ENCODE measurements at regions not wholly inside any gene's neighbourhood (a gene's known extent, or its start where the extent isn't known, plus 50 kb on each side); places are given as distances from the start of the nearest gene placed in this dataset.

DNA sequence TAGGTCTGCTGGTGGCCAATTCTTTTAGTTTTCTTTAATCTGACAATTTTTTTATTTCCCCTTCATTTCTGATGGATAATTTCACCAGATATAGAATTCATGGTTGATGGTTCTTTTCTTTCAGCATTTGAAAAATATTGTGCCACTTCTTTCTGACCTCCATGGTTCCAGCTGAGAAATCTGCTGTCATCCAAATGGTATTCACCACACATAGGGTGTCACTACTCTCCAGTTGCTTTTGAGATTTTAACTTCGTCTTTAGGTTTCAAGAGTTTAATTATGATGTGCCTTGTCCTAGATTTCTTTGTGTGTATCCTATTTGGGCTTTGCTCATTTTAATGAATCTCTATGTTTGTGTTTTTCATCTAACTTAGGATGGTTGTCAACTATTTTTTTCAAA lies 488.6 kb upstream of the HS6ST1 start:
- Histone ChIP-seq H3K4me2 (ENCODE audit: low read depth, low read length) (no peak overlapping the region), H3K27me3 (ENCODE audit: control insufficient read depth in 1 of 2, insufficient read depth in 2 of 2, low read length in 2 of 2) (peaks cover 0 to 3% of the 10 kb centered on the region in 2 experiments; a peak in 1 of 5 replicates), H3K27ac (ENCODE audit: extremely low read length, insufficient read depth, low read length) (no peak overlapping the region), H3K9ac (ENCODE audit: insufficient read depth, low read depth, low read length) (no peak overlapping the region), H4K20me1 (ENCODE audit: insufficient read depth, low read length) (no peaks in the 10 kb centered on the region), H3K9me3 (ENCODE audit: low read length) (no peaks in the 10 kb centered on the region), H2AFZ (ENCODE audit: low read length) (no peak overlapping the region), H3K79me2 (ENCODE audit: insufficient read depth, low read length) (no peaks in the 10 kb centered on the region), H3K4me3 (replicated peaks in 1 of 3; ENCODE audit: insufficient read depth in 1 of 3, low read depth in 2 of 3, low read length in 3 of 3) (no peak overlapping the region), H3K36me3 (replicated peaks in 1 of 2; ENCODE audit: control insufficient read depth in 1 of 2, insufficient read depth in 2 of 2, low read length in 2 of 2) (no peaks in the 10 kb centered on the region), H3K4me1 (ENCODE audit: insufficient read depth, low read length) (no peaks in the 10 kb centered on the region)
- intact Hi-C loops (cut with micrococcal nuclease; ENCODE audit: unreplicated experiment) (no loop called here), in situ Hi-C loops (cut with HindIII; ENCODE audit: extremely low pct_ligation_motif_present, low pct_unique_long_range_greater_than_20kb) (no loop called here)
- no TSS peak for BruUV-seq (replicated peaks)
- TF ChIP-seq MEF2D (CRISPR knock-in tag; IDR thresholded peaks at IDR 0.05) (no peak), ZNF317 (CRISPR knock-in tag; IDR thresholded peaks at IDR 0.05) (peak; percentile 93)
- POLR2A ChIA-PET, result no interaction called here
- CTCF ChIA-PET (ENCODE audit: low intra/inter-chr PET ratio, low total read pairs), result no interaction called here
- ATAC-seq (no peak), DNase-seq (ENCODE audit: low spot score) (no peak), FAIRE-seq (no peak)
- WGBS (ENCODE audit: low lambda C conversion rate), result 5% methylated on average over 1 of the region's 1 CpG

DNA sequence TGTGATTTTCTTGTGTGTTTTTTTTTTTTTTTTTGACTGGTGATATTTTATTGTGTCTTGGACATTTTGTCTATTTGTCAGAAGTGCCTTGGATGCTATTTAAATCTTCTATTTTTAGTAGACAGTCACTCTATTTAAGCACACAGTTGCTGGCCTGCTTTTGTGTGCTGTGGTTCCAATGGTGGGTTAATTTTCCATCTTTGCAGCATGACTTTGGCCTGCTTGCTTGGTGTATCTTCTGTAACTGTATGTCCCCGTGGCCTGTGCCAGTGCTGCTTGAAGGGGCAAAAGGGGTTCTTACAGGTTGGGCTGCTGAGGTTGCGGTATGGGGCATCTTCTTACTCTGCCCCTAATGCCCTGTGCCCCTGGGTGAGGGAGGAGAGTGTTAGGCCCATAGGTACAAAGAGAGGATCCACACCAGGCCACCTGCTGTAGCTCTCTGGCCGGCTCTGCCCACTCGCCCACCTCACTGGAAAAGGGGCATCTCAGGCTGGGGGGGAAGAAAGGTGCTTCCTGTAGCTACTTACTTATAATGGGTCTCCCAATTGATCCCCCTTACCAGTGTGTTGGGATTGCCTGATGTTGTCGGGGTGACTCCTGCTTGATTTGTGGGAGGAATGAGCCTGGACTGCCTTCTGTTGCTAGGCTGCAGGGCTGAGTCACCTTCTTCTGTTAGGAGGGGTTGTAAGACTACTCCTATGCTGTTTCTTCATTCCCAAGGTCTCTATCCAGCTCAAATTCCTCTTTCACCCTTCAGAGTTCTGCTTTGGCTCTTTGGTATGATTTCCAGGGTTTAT lies 490.0 kb upstream of the HS6ST1 start:
- H4K20me1 ChIP-seq (ENCODE audit: insufficient read depth, low read length), result no peaks in the 10 kb centered on the region
- H2AFZ ChIP-seq (ENCODE audit: low read length), result no peak overlapping the region
- no peak overlapping the region for H3K4me3 ChIP-seq (replicated peaks in 1 of 3; ENCODE audit: insufficient read depth in 1 of 3, low read depth in 2 of 3, low read length in 3 of 3)
- BruUV-seq (replicated peaks), result no TSS peak
- peaks cover 0 to 3% of the 10 kb centered on the region in 2 experiments; a peak in 1 of 5 replicates for H3K27me3 ChIP-seq (ENCODE audit: control insufficient read depth in 1 of 2, insufficient read depth in 2 of 2, low read length in 2 of 2)
- no peaks in the 10 kb centered on the region for H3K9me3 ChIP-seq (ENCODE audit: low read length)
- no peak overlapping the region for H3K9ac ChIP-seq (ENCODE audit: insufficient read depth, low read depth, low read length)
- in situ Hi-C loops (cut with HindIII; ENCODE audit: extremely low pct_ligation_motif_present, low pct_unique_long_range_greater_than_20kb), result no loop called here
- WGBS (ENCODE audit: low lambda C conversion rate), result 15% methylated on average over 3 of the region's 5 CpGs
- H3K27ac ChIP-seq (ENCODE audit: extremely low read length, insufficient read depth, low read length), result no peak overlapping the region
- DNase-seq (ENCODE audit: low spot score) (no peak), ATAC-seq (no peak), FAIRE-seq (no peak)
- intact Hi-C loops (cut with micrococcal nuclease; ENCODE audit: unreplicated experiment), result no loop called here
- ChIA-PET CTCF (ENCODE audit: low intra/inter-chr PET ratio, low total read pairs) (no interaction called here), POLR2A (no interaction called here)
- H3K36me3 ChIP-seq (replicated peaks in 1 of 2; ENCODE audit: control insufficient read depth in 1 of 2, insufficient read depth in 2 of 2, low read length in 2 of 2), result no peaks in the 10 kb centered on the region
- no peak overlapping the region for H3K4me2 ChIP-seq (ENCODE audit: low read depth, low read length)
- no peaks in the 10 kb centered on the region for H3K79me2 ChIP-seq (ENCODE audit: insufficient read depth, low read length)
- H3K4me1 ChIP-seq (ENCODE audit: insufficient read depth, low read length), result no peaks in the 10 kb centered on the region
- TF ChIP-seq MIER2 (CRISPR knock-in tag; IDR thresholded peaks at IDR 0.05), result no peak
- no peak for TF ChIP-seq ZNF644 (CRISPR knock-in tag; IDR thresholded peaks at IDR 0.05; ENCODE audit: low read depth)
- TF ChIP-seq ZFY (CRISPR knock-in tag; IDR thresholded peaks at IDR 0.05), result no peak
- TF ChIP-seq ATRX (CRISPR knock-in tag; IDR thresholded peaks at IDR 0.05; ENCODE audit: borderline replicate concordance), result no peak
- no peak for TF ChIP-seq MEF2D (CRISPR knock-in tag; IDR thresholded peaks at IDR 0.05)
- no peak for TF ChIP-seq CREM (IDR thresholded peaks at IDR 0.05)
- TF ChIP-seq CREM (CRISPR knock-in tag; IDR thresholded peaks at IDR 0.05), result no peak
- no peak for TF ChIP-seq RBM39 (IDR thresholded peaks at IDR 0.05; ENCODE audit: low read depth, low read length, poor library complexity, severe bottlenecking)
- TF ChIP-seq ZNF143 (CRISPR knock-in tag; IDR thresholded peaks at IDR 0.05), result no peak
- TF ChIP-seq KAT2B (IDR thresholded peaks at IDR 0.05; ENCODE audit: borderline replicate concordance, low read depth, low read length), result no peak
- TF ChIP-seq, protein P1, sequence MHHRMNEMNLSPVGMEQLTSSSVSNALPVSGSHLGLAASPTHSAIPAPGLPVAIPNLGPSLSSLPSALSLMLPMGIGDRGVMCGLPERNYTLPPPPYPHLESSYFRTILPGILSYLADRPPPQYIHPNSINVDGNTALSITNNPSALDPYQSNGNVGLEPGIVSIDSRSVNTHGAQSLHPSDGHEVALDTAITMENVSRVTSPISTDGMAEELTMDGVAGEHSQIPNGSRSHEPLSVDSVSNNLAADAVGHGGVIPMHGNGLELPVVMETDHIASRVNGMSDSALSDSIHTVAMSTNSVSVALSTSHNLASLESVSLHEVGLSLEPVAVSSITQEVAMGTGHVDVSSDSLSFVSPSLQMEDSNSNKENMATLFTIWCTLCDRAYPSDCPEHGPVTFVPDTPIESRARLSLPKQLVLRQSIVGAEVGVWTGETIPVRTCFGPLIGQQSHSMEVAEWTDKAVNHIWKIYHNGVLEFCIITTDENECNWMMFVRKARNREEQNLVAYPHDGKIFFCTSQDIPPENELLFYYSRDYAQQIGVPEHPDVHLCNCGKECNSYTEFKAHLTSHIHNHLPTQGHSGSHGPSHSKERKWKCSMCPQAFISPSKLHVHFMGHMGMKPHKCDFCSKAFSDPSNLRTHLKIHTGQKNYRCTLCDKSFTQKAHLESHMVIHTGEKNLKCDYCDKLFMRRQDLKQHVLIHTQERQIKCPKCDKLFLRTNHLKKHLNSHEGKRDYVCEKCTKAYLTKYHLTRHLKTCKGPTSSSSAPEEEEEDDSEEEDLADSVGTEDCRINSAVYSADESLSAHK (CRISPR knock-in tag; IDR thresholded peaks at IDR 0.05; ENCODE audit: borderline replicate concordance), result no peak
- TF ChIP-seq, protein P2, sequence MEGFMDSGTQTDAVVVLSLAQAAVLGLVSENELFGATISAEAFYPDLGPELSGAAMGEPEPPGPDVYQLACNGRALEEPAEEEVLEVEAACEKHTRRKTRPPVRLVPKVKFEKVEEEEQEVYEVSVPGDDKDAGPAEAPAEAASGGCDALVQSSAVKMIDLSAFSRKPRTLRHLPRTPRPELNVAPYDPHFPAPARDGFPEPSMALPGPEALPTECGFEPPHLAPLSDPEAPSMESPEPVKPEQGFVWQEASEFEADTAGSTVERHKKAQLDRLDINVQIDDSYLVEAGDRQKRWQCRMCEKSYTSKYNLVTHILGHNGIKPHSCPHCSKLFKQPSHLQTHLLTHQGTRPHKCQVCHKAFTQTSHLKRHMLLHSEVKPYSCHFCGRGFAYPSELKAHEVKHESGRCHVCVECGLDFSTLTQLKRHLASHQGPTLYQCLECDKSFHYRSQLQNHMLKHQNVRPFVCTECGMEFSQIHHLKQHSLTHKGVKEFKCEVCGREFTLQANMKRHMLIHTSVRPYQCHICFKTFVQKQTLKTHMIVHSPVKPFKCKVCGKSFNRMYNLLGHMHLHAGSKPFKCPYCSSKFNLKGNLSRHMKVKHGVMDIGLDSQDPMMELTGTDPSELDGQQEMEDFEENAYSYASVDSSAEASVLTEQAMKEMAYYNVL (CRISPR knock-in tag; IDR thresholded peaks at IDR 0.05; ENCODE audit: borderline replicate concordance), result no peak
- TF ChIP-seq ZSCAN21 (CRISPR knock-in tag; IDR thresholded peaks at IDR 0.05; ENCODE audit: borderline replicate concordance), result no peak
- TF ChIP-seq SNAPC2 (CRISPR knock-in tag; IDR thresholded peaks at IDR 0.05), result no peak
